Natural killer cell (primary cell): ENCODE measurements at regions not wholly inside any gene's neighbourhood (a gene's known extent, or its start where the extent isn't known, plus 50 kb on each side); places are given as distances from the start of the nearest gene placed in this dataset.

ENCODE experiments used
- ATAC-seq, 3 donors: fragments of 150-1000 bp in 2 of 3; fragments of 200-7000 bp in 1 of 3; cut with Tn5 transposase; 1 replicate in 1 of 3; 2 replicates in 2 of 3; pipeline ENCODE4 v1.10.0; 2021; ENCODE audit warnings: mild to moderate bottlenecking in 2 of 3, moderate library complexity in 2 of 3
- DNase-seq, 2 donors: peaks; one replicate each; pipeline versions ENCODE4 v3.0.0 to v3.0.0-alpha.2; 2013 to 2021; ENCODE audit warnings: mixed read lengths in 1 of 2
- H3K27ac ChIP-seq: one replicate; pipeline ENCODE4 v1.5.1; 2013; ENCODE audit warnings: mild to moderate bottlenecking, low read length
- H3K27me3 ChIP-seq: one replicate; pipeline ENCODE4 v1.6.1; 2013; ENCODE audit warnings: low read length; ENCODE audit not compliant: control insufficient read depth, insufficient read depth
- H3K36me3 ChIP-seq: one replicate; pipeline ENCODE4 v1.6.1; 2013; ENCODE audit warnings: low read length; ENCODE audit not compliant: control insufficient read depth, insufficient read depth
- H3K4me1 ChIP-seq: one replicate; pipeline ENCODE4 v1.6.1; 2013; ENCODE audit warnings: low read length; ENCODE audit not compliant: control insufficient read depth, insufficient read depth
- H3K4me3 ChIP-seq: one replicate; pipeline ENCODE4 v1.5.1; 2013; ENCODE audit warnings: low read length
- H3K9me3 ChIP-seq: one replicate; pipeline ENCODE4 v1.6.1; 2013; ENCODE audit warnings: low read length; ENCODE audit not compliant: control insufficient read depth, insufficient read depth
- H3K27ac Mint-ChIP-seq, 2 donors: one replicate each; pipeline ENCODE4 v1.8.0; 2022; ENCODE audit warnings: mild to moderate bottlenecking in 2 of 2, mixed read lengths in 2 of 2, moderate library complexity in 1 of 2
- H3K27me3 Mint-ChIP-seq, 2 donors: one replicate each; pipeline ENCODE4 v1.8.0; 2022; ENCODE audit warnings: low read depth in 2 of 2, mixed read lengths in 2 of 2
- H3K36me3 Mint-ChIP-seq: one replicate; pipeline ENCODE4 v1.8.0; 2022; ENCODE audit warnings: mixed read lengths
- H3K4me1 Mint-ChIP-seq, 2 donors: one replicate each; pipeline ENCODE4 v1.8.0; 2022; ENCODE audit warnings: mixed read lengths in 2 of 2
- H3K4me3 Mint-ChIP-seq: one replicate; pipeline ENCODE4 v1.8.0; 2022; ENCODE audit warnings: mild to moderate bottlenecking, moderate library complexity, mixed read lengths
- H3K9me3 Mint-ChIP-seq, 2 donors: one replicate each; pipeline ENCODE4 v1.8.0; 2022; ENCODE audit warnings: mixed read lengths in 2 of 2
- WGBS: methylation state at CpG from one replicate; pipeline ENCODE4 v1.1.7; 2013; ENCODE audit warnings: missing lambda C conversion rate; ENCODE audit not compliant: insufficient coverage; 5-methylcytosine and 5-hydroxymethylcytosine counted together
- intact Hi-C: fragments of 100-400 bp; cut with micrococcal nuclease; formaldehyde crosslinking; loops from one replicate; pipeline ENCODE4 v1.14.2; 2022
- TF ChIP-seq, protein P1 (sequence below): fragments of 200-600 bp; IDR thresholded peaks from one replicate; pipeline ENCODE4 v1.8.0; 2022; ENCODE audit warnings: antibody characterized with exemption

DNA sequence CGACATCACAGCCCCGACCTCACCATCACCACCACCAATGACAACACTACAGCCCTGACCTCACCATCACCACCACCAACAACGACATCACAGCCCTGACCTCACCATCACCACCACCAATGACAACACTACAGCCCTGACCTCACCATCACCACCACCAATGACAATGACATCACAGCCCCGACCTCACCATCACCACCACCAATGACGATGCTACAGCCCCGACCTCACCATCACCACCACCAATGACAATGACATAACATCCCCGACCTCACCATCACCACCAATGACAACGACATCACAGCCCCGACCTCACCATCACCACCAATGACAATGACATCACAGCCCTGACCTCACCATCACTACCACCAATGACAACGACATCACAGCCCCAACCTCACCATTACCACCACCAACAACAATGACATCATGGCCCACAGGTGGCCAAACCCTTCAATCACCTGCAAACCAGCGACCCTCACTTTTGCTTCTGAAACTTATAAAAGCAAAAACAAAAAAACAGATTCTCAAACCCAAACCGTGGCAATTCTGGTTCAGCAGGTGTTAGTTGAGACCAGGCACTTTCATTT lies 70.7 kb upstream of the TMEM18 start:
- Histone ChIP-seq H3K9me3 (no peaks in the 10 kb centered on the region), H3K27me3 (no peaks in the 10 kb centered on the region), H3K36me3 (no peaks in the 10 kb centered on the region), H3K27ac (no peak overlapping the region), H3K4me1 (no peaks in the 10 kb centered on the region), H3K4me3 (no peak overlapping the region)
- no peak overlapping the region for H3K27ac Mint-ChIP-seq
- 71% methylated on average over 12 of the region's 12 CpGs for WGBS
- no peak for DNase-seq
- H3K9me3 Mint-ChIP-seq, result peaks cover 0 to 2% of the 10 kb centered on the region in 2 donors
- TF ChIP-seq, protein P1, sequence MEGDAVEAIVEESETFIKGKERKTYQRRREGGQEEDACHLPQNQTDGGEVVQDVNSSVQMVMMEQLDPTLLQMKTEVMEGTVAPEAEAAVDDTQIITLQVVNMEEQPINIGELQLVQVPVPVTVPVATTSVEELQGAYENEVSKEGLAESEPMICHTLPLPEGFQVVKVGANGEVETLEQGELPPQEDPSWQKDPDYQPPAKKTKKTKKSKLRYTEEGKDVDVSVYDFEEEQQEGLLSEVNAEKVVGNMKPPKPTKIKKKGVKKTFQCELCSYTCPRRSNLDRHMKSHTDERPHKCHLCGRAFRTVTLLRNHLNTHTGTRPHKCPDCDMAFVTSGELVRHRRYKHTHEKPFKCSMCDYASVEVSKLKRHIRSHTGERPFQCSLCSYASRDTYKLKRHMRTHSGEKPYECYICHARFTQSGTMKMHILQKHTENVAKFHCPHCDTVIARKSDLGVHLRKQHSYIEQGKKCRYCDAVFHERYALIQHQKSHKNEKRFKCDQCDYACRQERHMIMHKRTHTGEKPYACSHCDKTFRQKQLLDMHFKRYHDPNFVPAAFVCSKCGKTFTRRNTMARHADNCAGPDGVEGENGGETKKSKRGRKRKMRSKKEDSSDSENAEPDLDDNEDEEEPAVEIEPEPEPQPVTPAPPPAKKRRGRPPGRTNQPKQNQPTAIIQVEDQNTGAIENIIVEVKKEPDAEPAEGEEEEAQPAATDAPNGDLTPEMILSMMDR, result no peak
- intact Hi-C loops, result no loop called here
- ATAC-seq, result no peak
- H3K27me3 Mint-ChIP-seq, result peaks cover 21 to 22% of the 10 kb centered on the region in 2 donors
- H3K4me1 Mint-ChIP-seq, result no peaks in the 10 kb centered on the region
- no peaks in the 10 kb centered on the region for H3K36me3 Mint-ChIP-seq
- H3K4me3 Mint-ChIP-seq, result no peak overlapping the region

DNA sequence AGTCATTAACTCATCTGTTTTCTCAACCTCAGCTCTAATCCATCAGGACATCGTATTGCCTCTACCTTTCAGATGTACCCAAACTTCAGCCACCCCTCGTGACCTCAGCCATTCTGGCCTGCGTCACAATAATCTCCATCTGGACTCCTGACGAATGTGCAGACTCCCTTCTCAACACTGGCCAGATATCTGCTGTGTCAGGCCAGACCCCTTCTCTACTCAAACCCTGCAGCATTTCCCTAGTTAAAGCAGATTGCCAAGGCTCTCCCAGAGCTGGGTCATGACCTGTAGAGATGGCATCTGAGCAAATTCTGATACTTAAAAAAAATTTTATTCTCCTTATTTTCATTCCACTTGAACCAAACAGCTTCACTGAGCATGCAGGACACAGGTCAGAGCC lies 69.5 kb upstream of the TMEM18 start:
- Histone ChIP-seq H3K4me1 (no peaks in the 10 kb centered on the region), H3K4me3 (no peak overlapping the region), H3K9me3 (no peaks in the 10 kb centered on the region), H3K36me3 (no peaks in the 10 kb centered on the region), H3K27ac (no peak overlapping the region), H3K27me3 (no peaks in the 10 kb centered on the region)
- Mint-ChIP-seq H3K36me3 (no peaks in the 10 kb centered on the region), H3K9me3 (peaks cover 0 to 2% of the 10 kb centered on the region in 2 donors), H3K27me3 (peaks cover 19 to 24% of the 10 kb centered on the region in 2 donors), H3K27ac (no peak overlapping the region), H3K4me3 (no peak overlapping the region), H3K4me1 (no peaks in the 10 kb centered on the region)
- TF ChIP-seq, protein P1, result no peak
- 95% methylated on average over 4 of the region's 4 CpGs for WGBS
- ATAC-seq (no peak), DNase-seq (no peak)
- intact Hi-C loops, result no loop called here

DNA sequence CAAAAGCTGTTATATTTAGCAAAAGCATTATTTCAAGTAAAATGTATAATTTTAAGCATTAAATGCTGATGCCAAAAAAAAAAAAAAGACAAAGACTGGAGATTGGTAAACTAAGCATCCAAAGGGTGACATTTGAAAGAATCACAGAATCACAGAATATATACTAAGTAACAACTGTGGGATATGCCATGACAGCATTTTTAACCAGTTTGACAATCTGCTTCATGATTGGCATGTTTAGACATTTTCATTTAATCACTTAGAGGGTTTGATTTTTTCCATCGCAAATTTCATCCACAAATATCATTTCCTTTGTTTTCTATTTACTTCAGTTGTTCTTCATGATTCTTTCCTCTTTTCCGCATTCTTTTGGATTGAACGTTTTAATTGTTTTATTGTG lies 66.9 kb upstream of the TMEM18 start:
- Mint-ChIP-seq H3K4me1 (peaks cover 12 to 16% of the 10 kb centered on the region in 2 donors), H3K36me3 (no peaks in the 10 kb centered on the region), H3K27me3 (peaks cover 23 to 32% of the 10 kb centered on the region in 2 donors), H3K4me3 (no peak overlapping the region), H3K27ac (no peak overlapping the region), H3K9me3 (peaks cover 0 to 2% of the 10 kb centered on the region in 2 donors)
- H3K9me3 ChIP-seq, result no peaks in the 10 kb centered on the region
- intact Hi-C loops, result no loop called here
- TF ChIP-seq, protein P1, result no peak
- H3K27me3 ChIP-seq, result peaks cover 9% of the 10 kb centered on the region
- peaks cover 16% of the 10 kb centered on the region for H3K4me1 ChIP-seq
- H3K4me3 ChIP-seq, result no peak overlapping the region
- no peaks in the 10 kb centered on the region for H3K36me3 ChIP-seq
- no peak overlapping the region for H3K27ac ChIP-seq
- no peak for DNase-seq
- 60% methylated on average over 1 of the region's 3 CpGs for WGBS
- ATAC-seq, result no peak

DNA sequence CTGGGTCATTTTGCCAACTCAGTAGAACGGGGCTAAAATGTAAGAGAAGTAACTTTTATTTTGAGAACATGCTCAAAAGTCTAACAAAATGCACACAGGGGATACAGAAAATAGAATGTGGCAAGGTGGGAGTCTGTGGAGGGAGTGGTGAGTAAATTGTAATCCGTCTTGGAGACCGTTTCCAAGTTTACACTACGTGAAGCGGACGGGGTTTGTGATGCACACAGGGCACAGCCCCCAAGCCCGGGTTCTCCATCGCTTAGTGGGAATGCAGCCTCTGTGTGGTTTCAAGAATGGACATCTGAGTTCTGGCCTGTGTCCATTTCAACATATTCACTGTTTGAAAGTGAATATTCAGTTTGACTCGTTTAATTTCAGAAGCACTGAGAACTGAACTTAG lies 65.0 kb upstream of the TMEM18 start:
- DNase-seq, result no peak
- no peak overlapping the region for H3K27ac ChIP-seq
- ATAC-seq, result no peak
- H3K36me3 Mint-ChIP-seq, result no peaks in the 10 kb centered on the region
- H3K27ac Mint-ChIP-seq, result no peak overlapping the region
- intact Hi-C loops, result no loop called here
- TF ChIP-seq, protein P1, result no peak
- H3K4me3 ChIP-seq, result no peak overlapping the region
- peaks cover 12 to 16% of the 10 kb centered on the region in 2 donors for H3K4me1 Mint-ChIP-seq
- H3K4me3 Mint-ChIP-seq, result no peak overlapping the region
- peaks cover 27 to 39% of the 10 kb centered on the region in 2 donors for H3K27me3 Mint-ChIP-seq
- no peaks in the 10 kb centered on the region for H3K9me3 ChIP-seq
- peaks cover 15% of the 10 kb centered on the region for H3K27me3 ChIP-seq
- H3K9me3 Mint-ChIP-seq, result peaks cover 0 to 2% of the 10 kb centered on the region in 2 donors
- 84% methylated on average over 9 of the region's 9 CpGs for WGBS
- H3K36me3 ChIP-seq, result no peaks in the 10 kb centered on the region
- H3K4me1 ChIP-seq, result peaks cover 16% of the 10 kb centered on the region
